IMR-90 (cell line): ENCODE measurements at regions not wholly inside any gene's neighbourhood (a gene's known extent, or its start where the extent isn't known, plus 50 kb on each side); places are given as distances from the start of the nearest gene placed in this dataset.

ENCODE experiments used
- ATAC-seq: fragments of 200-7000 bp; cut with Tn5 transposase; 2 replicates; pipeline ENCODE4 v1.9.1; 2020; ENCODE audit warnings: low read depth, mild to moderate bottlenecking, moderate library complexity
- BruUV-seq: library from RNA; stranded (reverse); fragments of 400-500 nt; replicated peaks from 2 replicates; lab custom pipeline; 2021; lab: Mats Ljungman, UMichigan
- CTCF ChIA-PET: fragments of 300-600 bp; formaldehyde crosslinking; extraction: SDS; loops from one replicate; lab custom pipeline; 2021; ENCODE audit warnings: antibody characterized with exemption; lab: Yijun Ruan, JAX
- POLR2A ChIA-PET: fragments of 300-600 bp; sonication (Branson Sonifier 250); formaldehyde crosslinking; loops from one replicate; lab custom pipeline; 2022; ENCODE audit warnings: antibody characterized with exemption; ENCODE audit not compliant: unreplicated experiment; lab: Charles Lee
- DNase-seq: peaks from one replicate; pipeline ENCODE4 v3.0.0; 2013
- H2AFZ ChIP-seq: replicated peaks from 2 replicates; pipeline ENCODE3; 2013; ENCODE audit warnings: low read length, mild to moderate bottlenecking; ENCODE audit not compliant: poor library complexity
- H2AK5ac ChIP-seq: 2 replicates; pipeline ENCODE4 v1.6.1; 2013; ENCODE audit warnings: low read depth, low read length, inconsistent platforms
- H2AK9ac ChIP-seq: replicated peaks from 2 replicates; pipeline ENCODE3; 2013; ENCODE audit warnings: mild to moderate bottlenecking, low read depth, low read length, moderate library complexity; ENCODE audit not compliant: poor library complexity
- H2BK120ac ChIP-seq: 2 replicates; pipeline ENCODE4 v1.6.1; 2013; ENCODE audit warnings: low read depth, low read length, inconsistent platforms
- H2BK15ac ChIP-seq: 3 replicates; pipeline ENCODE4 v1.6.1; 2013; ENCODE audit warnings: low read depth, low read length, inconsistent platforms
- H2BK20ac ChIP-seq: 2 replicates; pipeline ENCODE4 v1.6.1; 2013; ENCODE audit warnings: low read depth, mild to moderate bottlenecking, inconsistent platforms, low read length, moderate library complexity
- H2BK5ac ChIP-seq: 2 replicates; pipeline ENCODE4 v1.6.1; 2013; ENCODE audit warnings: mild to moderate bottlenecking, low read depth, low read length, inconsistent platforms; ENCODE audit not compliant: poor library complexity, severe bottlenecking
- H3K14ac ChIP-seq: replicated peaks from 2 replicates; pipeline ENCODE4 v1.6.1; 2013; ENCODE audit warnings: low read depth, low read length, inconsistent platforms
- H3K18ac ChIP-seq: 2 replicates; pipeline ENCODE4 v1.6.1; 2013; ENCODE audit warnings: low read depth, low read length, control low read depth
- H3K23ac ChIP-seq: 2 replicates; pipeline ENCODE4 v1.6.1; 2013; ENCODE audit warnings: low read depth, low read length, inconsistent platforms
- H3K27ac ChIP-seq: 2 replicates; pipeline ENCODE4 v1.5.1; 2013; ENCODE audit warnings: mild to moderate bottlenecking, control low read depth, low read length; ENCODE audit not compliant: insufficient read depth
- H3K27me3 ChIP-seq: 2 replicates; pipeline ENCODE4 v1.6.1; 2013; ENCODE audit warnings: low read length; ENCODE audit not compliant: control insufficient read depth, insufficient read depth
- H3K36me3 ChIP-seq: 2 replicates; pipeline ENCODE4 v1.6.1; 2013; ENCODE audit warnings: low read length, mixed read lengths; ENCODE audit not compliant: control insufficient read depth, insufficient read depth
- H3K4ac ChIP-seq: 2 replicates; pipeline ENCODE4 v1.6.1; 2013; ENCODE audit warnings: low read depth, low read length, inconsistent platforms
- H3K4me1 ChIP-seq: 2 replicates; pipeline ENCODE4 v1.6.1; 2013; ENCODE audit warnings: low read length, mixed read lengths; ENCODE audit not compliant: control insufficient read depth, insufficient read depth
- H3K4me2 ChIP-seq: 2 replicates; pipeline ENCODE4 v1.6.1; 2013; ENCODE audit warnings: low read depth, mild to moderate bottlenecking, control low read depth, low read length, moderate library complexity
- H3K4me3 ChIP-seq: 2 replicates; pipeline ENCODE4 v1.5.1; 2013; ENCODE audit warnings: low read depth, mild to moderate bottlenecking, control low read depth, low read length, moderate library complexity; ENCODE audit not compliant: insufficient read depth
- H3K56ac ChIP-seq: 2 replicates; pipeline ENCODE4 v1.6.1; 2013; ENCODE audit warnings: low read length, inconsistent platforms; ENCODE audit not compliant: insufficient read depth; ENCODE audit errors: extremely low read depth
- H3K79me1 ChIP-seq, 2 experiments: 2 replicates each; pipeline ENCODE4 v1.6.1; 2013; ENCODE audit warnings: low read length in 2 of 2, inconsistent platforms in 1 of 2, low read depth in 1 of 2
- H3K9ac ChIP-seq: 2 replicates; pipeline ENCODE4 v1.6.1; 2013; ENCODE audit warnings: low read depth, low read length, control low read depth
- H3K9me1 ChIP-seq: 2 replicates; pipeline ENCODE4 v1.6.1; 2013; ENCODE audit warnings: low read length, inconsistent platforms; ENCODE audit not compliant: insufficient read depth
- H3K9me3 ChIP-seq: 2 replicates; pipeline ENCODE4 v1.6.1; 2013; ENCODE audit warnings: low read length; ENCODE audit not compliant: control insufficient read depth, insufficient read depth
- H4K20me1 ChIP-seq: 2 replicates; pipeline ENCODE4 v1.6.1; 2013; ENCODE audit warnings: low read length, inconsistent platforms; ENCODE audit not compliant: insufficient read depth
- H4K5ac ChIP-seq: 2 replicates; pipeline ENCODE4 v1.6.1; 2013; ENCODE audit warnings: mild to moderate bottlenecking, low read depth, low read length, control low read depth
- H4K8ac ChIP-seq, 2 experiments: 2 replicates each; pipeline ENCODE4 v1.6.1; 2013; ENCODE audit warnings: low read depth in 2 of 2, low read length in 2 of 2, control low read depth in 1 of 2, inconsistent platforms in 1 of 2
- H4K91ac ChIP-seq: 2 replicates; pipeline ENCODE4 v1.6.1; 2013; ENCODE audit warnings: low read depth, low read length, inconsistent platforms; ENCODE audit not compliant: insufficient read depth
- BHLHE40 ChIP-seq: fragments of 150-350 bp; IDR thresholded peaks from 2 replicates; pipeline ENCODE4 v1.6.1; 2016; ENCODE audit warnings: mild to moderate bottlenecking, low read depth, low read length
- CEBPB ChIP-seq: IDR thresholded peaks from 2 replicates; pipeline ENCODE4 v1.6.1; 2012; ENCODE audit warnings: low read depth, low read length, improper control_type of control experiment
- CHD1 ChIP-seq: IDR thresholded peaks from 2 replicates; pipeline ENCODE4 v1.6.1; 2012; ENCODE audit warnings: low read depth, low read length, improper control_type of control experiment
- FOS ChIP-seq: fragments of 150-350 bp; IDR thresholded peaks from 2 replicates; pipeline ENCODE4 v1.6.1; 2016; ENCODE audit warnings: low read depth, low read length
- MAFK ChIP-seq: IDR thresholded peaks from 2 replicates; pipeline ENCODE4 v1.6.1; 2012; ENCODE audit warnings: low read depth, low read length, improper control_type of control experiment
- MAZ ChIP-seq: IDR thresholded peaks from 2 replicates; pipeline ENCODE4 v1.6.1; 2012; ENCODE audit warnings: low read depth, mild to moderate bottlenecking, low read length, improper control_type of control experiment, moderate library complexity, borderline replicate concordance
- MXI1 ChIP-seq: IDR thresholded peaks from 2 replicates; pipeline ENCODE4 v1.6.1; 2012; ENCODE audit warnings: low read depth, mild to moderate bottlenecking, low read length, moderate library complexity, borderline replicate concordance
- NFE2L2 ChIP-seq: fragments of 150-350 bp; IDR thresholded peaks from 2 replicates; pipeline ENCODE4 v1.6.1; 2016; ENCODE audit warnings: low read depth, mild to moderate bottlenecking, low read length
- POLR2A ChIP-seq: IDR thresholded peaks from 2 replicates; pipeline ENCODE4 v1.6.1; 2012; ENCODE audit warnings: mild to moderate bottlenecking, low read depth, low read length
- RAD21 ChIP-seq: IDR thresholded peaks from 2 replicates; pipeline ENCODE4 v1.6.1; 2012; ENCODE audit warnings: low read length, improper control_type of control experiment
- RCOR1 ChIP-seq: IDR thresholded peaks from 2 replicates; pipeline ENCODE4 v1.6.1; 2012; ENCODE audit warnings: mild to moderate bottlenecking, low read length, improper control_type of control experiment; ENCODE audit not compliant: insufficient replicate concordance
- RFX5 ChIP-seq: IDR thresholded peaks from 2 replicates; pipeline ENCODE4 v1.8.0; 2012; ENCODE audit warnings: low read depth, mild to moderate bottlenecking, low read length, moderate library complexity
- SMC3 ChIP-seq: fragments of 150-350 bp; IDR thresholded peaks from 2 replicates; pipeline ENCODE4 v1.6.1; 2016; ENCODE audit warnings: low read depth, mild to moderate bottlenecking, antibody characterized with exemption, low read length, moderate library complexity
- WGBS, 2 experiments: methylation state at CpG; one replicate each; pipeline versions ENCODE4 v1.1.5 to v1.1.7; 2013; ENCODE audit warnings: missing lambda C conversion rate in 2 of 2; ENCODE audit not compliant: insufficient read length in 1 of 2; ENCODE audit errors: extremely low coverage in 2 of 2; 5-methylcytosine and 5-hydroxymethylcytosine counted together
- dilution Hi-C: fragments of 300-500 bp; cut with HindIII; formaldehyde crosslinking; loops from one replicate; pipeline ENCODE4 v1.14.3; 2018; ENCODE audit warnings: low sequenced_read_pairs; ENCODE audit not compliant: unreplicated experiment
- in situ Hi-C: fragments of 300-500 bp; cut with MboI; formaldehyde crosslinking; loops from 3 replicates; pipeline ENCODE4 v1.14.3; 2019; ENCODE audit warnings: low sequenced_read_pairs, inconsistent platforms, mixed read lengths
- intact Hi-C: fragments of 100-400 bp; cut with micrococcal nuclease; formaldehyde crosslinking; loops from 2 replicates; pipeline ENCODE4 v1.10.0; 2022
- TF ChIP-seq, protein P1 (sequence below): conservative IDR thresholded peaks from 2 replicates; pipeline ENCODE4 v1.5.1; 2012; ENCODE audit warnings: mild to moderate bottlenecking, low read depth, low read length, improper control_type of control experiment
- TF ChIP-seq, protein P2 (sequence below): fragments of 150-350 bp; IDR thresholded peaks from 2 replicates; pipeline ENCODE4 v1.6.1; 2016; ENCODE audit warnings: low read depth, mild to moderate bottlenecking, low read length, moderate library complexity, borderline replicate concordance
- TF ChIP-seq, protein P3 (sequence below): fragments of 150-350 bp; IDR thresholded peaks from 2 replicates; pipeline ENCODE4 v1.6.1; 2017; ENCODE audit warnings: mild to moderate bottlenecking, antibody characterized with exemption, low read length, low read depth

DNA sequence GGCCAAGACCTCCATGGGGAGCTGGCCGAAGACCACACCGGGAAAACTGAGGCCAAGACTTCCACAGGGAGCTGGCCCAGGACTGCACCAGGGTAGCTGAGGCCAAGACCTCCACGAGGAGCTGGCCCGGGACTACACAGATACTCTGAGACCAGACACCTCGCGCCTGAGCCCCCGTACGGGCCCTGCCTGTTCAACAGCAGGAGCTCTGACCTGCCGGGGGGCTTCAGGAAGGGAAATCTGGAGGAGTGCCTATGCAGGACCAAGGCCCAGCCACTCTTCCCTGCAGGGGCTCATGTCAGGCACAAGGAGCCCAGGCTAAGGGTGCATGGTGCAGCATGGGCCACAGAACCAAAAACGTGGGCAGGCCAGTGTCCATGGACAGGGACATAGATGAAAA is 151.6 kb downstream of the TMEM18 start:
- Histone ChIP-seq H2BK20ac (no peak overlapping the region), H2AK9ac (peak overlapping the region; percentile 28), H2BK120ac (no peak overlapping the region), H3K9ac (no peak overlapping the region), H3K4me3 (no peak overlapping the region), H4K91ac (no peak overlapping the region), H3K9me3 (peaks cover 50% of the 10 kb centered on the region), H3K4ac (no peak overlapping the region), H3K4me2 (no peak overlapping the region), H3K36me3 (no peaks in the 10 kb centered on the region), H2BK5ac (no peak overlapping the region), H3K27ac (no peak overlapping the region), H3K9me1 (no peaks in the 10 kb centered on the region), H3K79me1 (no peaks in the 10 kb centered on the region), H4K5ac (no peak overlapping the region), H2BK15ac (no peak overlapping the region), H2AK5ac (no peak overlapping the region), H3K4me1 (no peaks in the 10 kb centered on the region), H4K8ac (no peak overlapping the region), H2AFZ (no peak overlapping the region), H3K14ac (no peak overlapping the region), H4K20me1 (no peaks in the 10 kb centered on the region), H3K56ac (no peak overlapping the region), H3K18ac (no peak overlapping the region), H3K27me3 (no peaks in the 10 kb centered on the region), H3K23ac (no peak overlapping the region)
- BruUV-seq, result no TSS peak
- POLR2A ChIA-PET, result no interaction called here
- ATAC-seq (no peak), DNase-seq (no peak)
- in situ Hi-C loops, result no loop called here
- CTCF ChIA-PET, result no interaction called here
- dilution Hi-C loops, result no loop called here
- 75% methylated on average over 10 of the region's 10 CpGs; no CpG with 5 or more reads in 1 of the 2 experiments for WGBS, 2 experiments
- intact Hi-C loops, result no loop called here
- TF ChIP-seq, protein P1, sequence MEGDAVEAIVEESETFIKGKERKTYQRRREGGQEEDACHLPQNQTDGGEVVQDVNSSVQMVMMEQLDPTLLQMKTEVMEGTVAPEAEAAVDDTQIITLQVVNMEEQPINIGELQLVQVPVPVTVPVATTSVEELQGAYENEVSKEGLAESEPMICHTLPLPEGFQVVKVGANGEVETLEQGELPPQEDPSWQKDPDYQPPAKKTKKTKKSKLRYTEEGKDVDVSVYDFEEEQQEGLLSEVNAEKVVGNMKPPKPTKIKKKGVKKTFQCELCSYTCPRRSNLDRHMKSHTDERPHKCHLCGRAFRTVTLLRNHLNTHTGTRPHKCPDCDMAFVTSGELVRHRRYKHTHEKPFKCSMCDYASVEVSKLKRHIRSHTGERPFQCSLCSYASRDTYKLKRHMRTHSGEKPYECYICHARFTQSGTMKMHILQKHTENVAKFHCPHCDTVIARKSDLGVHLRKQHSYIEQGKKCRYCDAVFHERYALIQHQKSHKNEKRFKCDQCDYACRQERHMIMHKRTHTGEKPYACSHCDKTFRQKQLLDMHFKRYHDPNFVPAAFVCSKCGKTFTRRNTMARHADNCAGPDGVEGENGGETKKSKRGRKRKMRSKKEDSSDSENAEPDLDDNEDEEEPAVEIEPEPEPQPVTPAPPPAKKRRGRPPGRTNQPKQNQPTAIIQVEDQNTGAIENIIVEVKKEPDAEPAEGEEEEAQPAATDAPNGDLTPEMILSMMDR, result no peak
- TF ChIP-seq CEBPB (no peak), MXI1 (no peak), NFE2L2 (no peak), MAFK (no peak), FOS (no peak), RCOR1 (no peak), SMC3 (no peak), MAZ (no peak), CHD1 (no peak), BHLHE40 (no peak), POLR2A (no peak), RFX5 (no peak), RAD21 (no peak)
- TF ChIP-seq, protein P2, sequence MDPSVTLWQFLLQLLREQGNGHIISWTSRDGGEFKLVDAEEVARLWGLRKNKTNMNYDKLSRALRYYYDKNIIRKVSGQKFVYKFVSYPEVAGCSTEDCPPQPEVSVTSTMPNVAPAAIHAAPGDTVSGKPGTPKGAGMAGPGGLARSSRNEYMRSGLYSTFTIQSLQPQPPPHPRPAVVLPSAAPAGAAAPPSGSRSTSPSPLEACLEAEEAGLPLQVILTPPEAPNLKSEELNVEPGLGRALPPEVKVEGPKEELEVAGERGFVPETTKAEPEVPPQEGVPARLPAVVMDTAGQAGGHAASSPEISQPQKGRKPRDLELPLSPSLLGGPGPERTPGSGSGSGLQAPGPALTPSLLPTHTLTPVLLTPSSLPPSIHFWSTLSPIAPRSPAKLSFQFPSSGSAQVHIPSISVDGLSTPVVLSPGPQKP, result no peak
- TF ChIP-seq, protein P3, sequence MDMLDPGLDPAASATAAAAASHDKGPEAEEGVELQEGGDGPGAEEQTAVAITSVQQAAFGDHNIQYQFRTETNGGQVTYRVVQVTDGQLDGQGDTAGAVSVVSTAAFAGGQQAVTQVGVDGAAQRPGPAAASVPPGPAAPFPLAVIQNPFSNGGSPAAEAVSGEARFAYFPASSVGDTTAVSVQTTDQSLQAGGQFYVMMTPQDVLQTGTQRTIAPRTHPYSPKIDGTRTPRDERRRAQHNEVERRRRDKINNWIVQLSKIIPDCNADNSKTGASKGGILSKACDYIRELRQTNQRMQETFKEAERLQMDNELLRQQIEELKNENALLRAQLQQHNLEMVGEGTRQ, result no peak
